Upper lobe of left lung (tissue), 6 donors: ENCODE measurements at regions not wholly inside any gene's neighbourhood (a gene's known extent, or its start where the extent isn't known, plus 50 kb on each side); places are given as distances from the start of the nearest gene placed in this dataset.

ENCODE experiments used
- ATAC-seq, 2 donors: fragments of 200-7000 bp; cut with Tn5 transposase; one replicate each; pipeline ENCODE4 v1.9.1; 2022; ENCODE audit warnings: mild to moderate bottlenecking in 2 of 2, moderate library complexity in 2 of 2; ENCODE audit not compliant: low FRiP score in 2 of 2
- DNase-seq, 2 donors: peaks; one replicate each; pipeline ENCODE4 v3.0.0-alpha.2; 2019 to 2020
- H3K27ac ChIP-seq, 4 donors: fragments of 200-600 bp; sonication (generic); one replicate each; pipeline ENCODE4 v1.5.1; 2016 to 2019
- H3K27me3 ChIP-seq, 4 donors: fragments of 200-600 bp; sonication (generic); one replicate each; pipeline ENCODE4 v1.5.1; 2017 to 2019
- H3K36me3 ChIP-seq, 4 donors: fragments of 200-600 bp; sonication (generic); one replicate each; pipeline ENCODE4 v1.5.1; 2016 to 2019
- H3K4me1 ChIP-seq, 4 donors: fragments of 200-600 bp; sonication (generic); one replicate each; pipeline ENCODE4 v1.5.1; 2018 to 2019
- H3K4me3 ChIP-seq, 4 donors: fragments of 200-600 bp; sonication (generic); one replicate each; pipeline ENCODE4 v1.5.1; 2017 to 2019; ENCODE audit warnings: mild to moderate bottlenecking in 2 of 4, moderate library complexity in 1 of 4
- H3K9me3 ChIP-seq, 4 donors: fragments of 200-600 bp; sonication (generic); one replicate each; pipeline ENCODE4 v1.5.1; 2018 to 2019
- CTCF ChIP-seq, 6 experiments: fragments of 450-650 bp in 4 of 6; fragments of 200-600 bp in 2 of 6; sonication (generic) in 2 of 6; IDR thresholded peaks; one replicate each; pipeline ENCODE4 v1.5.1; 2016 to 2019; ENCODE audit warnings: antibody characterized with exemption in 6 of 6
- EP300 ChIP-seq, 4 donors: sonication (generic); formaldehyde crosslinking; IDR thresholded peaks; one replicate each; pipeline ENCODE4 v1.5.1; 2017; ENCODE audit warnings: antibody characterized with exemption in 4 of 4, control low read depth in 2 of 4
- POLR2A ChIP-seq, 4 donors: fragments of 450-650 bp; IDR thresholded peaks; one replicate each; pipeline ENCODE4 v1.5.1; 2016 to 2017; ENCODE audit warnings: antibody characterized with exemption in 4 of 4, mild to moderate bottlenecking in 2 of 4
- POLR2AphosphoS5 ChIP-seq, 2 donors: sonication (generic); formaldehyde crosslinking; IDR thresholded peaks; one replicate each; pipeline ENCODE4 v1.5.1; 2017; ENCODE audit warnings: antibody characterized with exemption in 2 of 2
- WGBS, 2 donors: methylation state at CpG; one replicate each; pipeline ENCODE4 v1.1.5; 2017 to 2018; 5-methylcytosine and 5-hydroxymethylcytosine counted together
- donor health status: DM: no; HTN: no; CAD: no; lungs with moderate emphysema.
- donor health status: DM: no; HTN: yes; CAD: no; lungs with severe emphysema.

DNA sequence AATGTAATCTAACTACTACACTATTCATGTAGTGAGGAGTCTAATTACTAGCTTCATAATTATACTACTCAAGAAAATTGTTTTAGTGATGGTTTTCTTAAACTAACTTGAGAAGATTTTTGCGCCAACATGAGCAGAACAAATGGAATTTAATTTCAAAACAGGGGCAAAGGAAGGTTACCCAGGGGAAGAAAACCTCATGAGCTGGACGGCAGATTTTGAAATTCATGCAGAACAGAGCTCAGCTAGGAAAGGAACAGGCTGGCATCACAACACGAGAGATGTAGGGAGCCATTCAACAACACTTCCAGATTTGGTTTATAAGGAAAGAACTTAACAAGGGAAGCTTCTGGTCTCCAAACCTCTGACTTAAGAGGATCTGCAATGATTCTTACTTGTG, 235.3 kb upstream of the PRKCQ start:
- no peaks in the 10 kb centered on the region for H3K9me3 ChIP-seq
- H3K4me3 ChIP-seq = no peak overlapping the region
- H3K4me1 ChIP-seq = no peaks in the 10 kb centered on the region
- DNase-seq = no peak
- no peak overlapping the region for H3K27ac ChIP-seq
- 73 to 85% methylated on average over 3 of the region's 3 CpGs for WGBS, 2 donors
- TF ChIP-seq EP300 (IDR thresholded peaks at IDR 0.05) (no peak), POLR2A (IDR thresholded peaks at IDR 0.05) (no peak)
- H3K36me3 ChIP-seq = no peaks in the 10 kb centered on the region
- no peaks in the 10 kb centered on the region for H3K27me3 ChIP-seq
- no peak for ATAC-seq

GRCh38 chr10:6813856-6814255, 233.8 kb upstream of the PRKCQ start:
- no peaks in the 10 kb centered on the region for H3K36me3 ChIP-seq
- TF ChIP-seq POLR2AphosphoS5 (IDR thresholded peaks at IDR 0.05) (no peak), CTCF (IDR thresholded peaks at IDR 0.05) (no peak), POLR2A (IDR thresholded peaks at IDR 0.05) (no peak), EP300 (IDR thresholded peaks at IDR 0.05) (no peak)
- H3K9me3 ChIP-seq = no peaks in the 10 kb centered on the region
- DNase-seq = no peak
- H3K27ac ChIP-seq = no peak overlapping the region
- no peaks in the 10 kb centered on the region for H3K27me3 ChIP-seq
- no peak overlapping the region for H3K4me3 ChIP-seq
- ATAC-seq = no peak
- H3K4me1 ChIP-seq = no peaks in the 10 kb centered on the region
- 40 to 44% methylated on average over 2 of the region's 2 CpGs for WGBS, 2 donors

DNA sequence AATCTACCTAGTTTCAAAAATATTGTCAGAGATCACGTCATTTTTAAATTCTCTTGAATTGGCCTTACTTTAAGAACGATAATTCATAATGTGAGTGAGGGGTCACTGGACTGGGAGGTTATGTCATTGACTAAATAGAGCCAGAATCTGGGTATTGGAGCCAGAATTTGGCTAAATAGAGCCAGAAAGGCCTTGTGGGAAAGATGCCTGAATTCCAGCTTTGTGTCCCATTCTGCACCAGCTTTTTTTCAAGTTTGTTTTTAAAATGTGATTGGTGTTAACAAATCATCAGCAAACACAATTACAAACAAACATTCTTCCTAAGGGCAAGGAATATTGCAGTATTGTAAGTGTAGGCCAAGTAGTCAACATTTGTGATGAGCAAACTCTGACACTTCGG, 233.2 kb upstream of the PRKCQ start:
- DNase-seq (no peak), ATAC-seq (no peak)
- no peaks in the 10 kb centered on the region for H3K27me3 ChIP-seq
- no peaks in the 10 kb centered on the region for H3K4me1 ChIP-seq
- H3K27ac ChIP-seq = no peak overlapping the region
- no peaks in the 10 kb centered on the region for H3K9me3 ChIP-seq
- H3K36me3 ChIP-seq = no peaks in the 10 kb centered on the region
- 55 to 81% methylated on average over 3 of the region's 3 CpGs for WGBS, 2 donors
- TF ChIP-seq CTCF (IDR thresholded peaks at IDR 0.05) (no peak), EP300 (IDR thresholded peaks at IDR 0.05) (no peak), POLR2AphosphoS5 (IDR thresholded peaks at IDR 0.05) (no peak), POLR2A (IDR thresholded peaks at IDR 0.05) (no peak)
- no peak overlapping the region for H3K4me3 ChIP-seq

DNA sequence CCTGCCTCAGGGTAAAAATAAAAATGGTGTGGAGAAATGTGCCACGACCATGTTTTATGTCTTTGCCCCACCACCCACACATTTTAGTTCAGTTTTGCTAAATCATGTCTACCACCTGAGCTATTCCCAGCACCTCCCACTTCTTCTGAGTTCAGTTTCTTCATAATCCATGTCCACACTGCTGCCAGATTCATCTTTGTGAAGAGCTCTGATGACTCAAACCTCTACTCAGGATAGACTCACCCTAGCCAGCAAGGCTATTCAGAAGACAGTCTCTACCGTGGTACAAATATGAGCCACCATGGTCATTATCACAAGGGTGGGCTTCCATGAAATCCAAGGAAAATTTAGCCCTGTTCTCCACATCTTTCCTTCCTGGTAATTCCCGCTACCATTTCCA, 231.1 kb upstream of the PRKCQ start:
- no peaks in the 10 kb centered on the region for H3K4me1 ChIP-seq
- TF ChIP-seq POLR2A (IDR thresholded peaks at IDR 0.05) = no peak
- H3K27me3 ChIP-seq = no peaks in the 10 kb centered on the region
- H3K36me3 ChIP-seq = no peaks in the 10 kb centered on the region
- 63 to 82% methylated on average over 3 of the region's 3 CpGs for WGBS, 2 donors
- ATAC-seq (no peak), DNase-seq (no peak)
- H3K9me3 ChIP-seq = no peaks in the 10 kb centered on the region
- H3K27ac ChIP-seq = no peak overlapping the region
- H3K4me3 ChIP-seq = no peak overlapping the region

- ATAC-seq (no peak), DNase-seq (no peak)
- no peaks in the 10 kb centered on the region for H3K9me3 ChIP-seq
- no peaks in the 10 kb centered on the region for H3K27me3 ChIP-seq
- TF ChIP-seq POLR2A (IDR thresholded peaks at IDR 0.05) (no peak), CTCF (IDR thresholded peaks at IDR 0.05) (no peak), EP300 (IDR thresholded peaks at IDR 0.05) (no peak), POLR2AphosphoS5 (IDR thresholded peaks at IDR 0.05) (no peak)
- H3K4me1 ChIP-seq = no peaks in the 10 kb centered on the region
- H3K4me3 ChIP-seq = no peak overlapping the region
- H3K27ac ChIP-seq = no peak overlapping the region
- H3K36me3 ChIP-seq = no peaks in the 10 kb centered on the region
- 77 to 80% methylated on average over 1 of the region's 1 CpG for WGBS, 2 donors
Measured at GRCh38 chr10:6803427-6803783, 223.3 kb upstream of the PRKCQ start.

- H3K36me3 ChIP-seq = no peaks in the 10 kb centered on the region
- WGBS, 2 donors = 65 to 67% methylated on average over 6 of the region's 6 CpGs
- DNase-seq = no peak
- TF ChIP-seq POLR2A (IDR thresholded peaks at IDR 0.05) (no peak), POLR2AphosphoS5 (IDR thresholded peaks at IDR 0.05) (no peak), EP300 (IDR thresholded peaks at IDR 0.05) (no peak), CTCF (IDR thresholded peaks at IDR 0.05) (no peak)
- no peaks in the 10 kb centered on the region for H3K9me3 ChIP-seq
- H3K4me1 ChIP-seq = no peaks in the 10 kb centered on the region
- H3K27me3 ChIP-seq = no peaks in the 10 kb centered on the region
- ATAC-seq = no peak
- H3K4me3 ChIP-seq = no peak overlapping the region
- no peak overlapping the region for H3K27ac ChIP-seq
Measured at GRCh38 chr10:6802759-6803426, 222.8 kb upstream of the PRKCQ start.
